ENCODE measurements at regions not wholly inside any gene's neighbourhood (a gene's known extent, or its start where the extent isn't known, plus 50 kb on each side); places are given as distances from the start of the nearest gene placed in this dataset.

DNA sequence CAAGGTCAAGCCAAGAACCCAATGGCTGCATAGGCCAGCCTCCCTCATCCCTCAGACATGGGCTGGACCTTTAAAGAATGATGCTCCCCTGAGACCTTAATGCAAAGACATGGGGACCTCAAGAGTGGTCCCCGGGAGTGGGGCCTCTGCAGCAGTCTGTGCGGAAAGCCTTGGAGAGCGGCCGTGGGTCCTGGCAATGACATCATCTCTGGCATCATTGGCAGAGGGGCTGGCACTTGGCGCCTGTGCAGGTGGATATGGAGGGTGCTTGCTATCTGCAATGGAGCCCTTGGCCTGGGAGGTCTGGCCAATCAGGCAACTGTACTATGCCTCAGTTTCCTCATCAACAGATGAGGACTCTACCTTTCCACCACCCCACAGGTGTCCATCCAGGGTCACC is 365.5 kb upstream of the MKI67 start (continued):
- TF ChIP-seq ZNF318 (IDR thresholded peaks at IDR 0.05; ENCODE audit: borderline replicate concordance in 1 of 2, low read depth in 1 of 2) (no peak), RBM39 (optimal IDR thresholded peaks at IDR 0.05; ENCODE audit: low read depth, low read length) (no peak), TSC22D4 (tag; IDR thresholded peaks at IDR 0.05) (no peak), NCOA1 (IDR thresholded peaks at IDR 0.05; ENCODE audit: low read depth) (no peak), RHOXF2B (CRISPR knock-in tag; conservative IDR thresholded peaks at IDR 0.05) (no peak), PHB (CRISPR knock-in tag; IDR thresholded peaks at IDR 0.05) (no peak)
- TF ChIP-seq, protein P1, sequence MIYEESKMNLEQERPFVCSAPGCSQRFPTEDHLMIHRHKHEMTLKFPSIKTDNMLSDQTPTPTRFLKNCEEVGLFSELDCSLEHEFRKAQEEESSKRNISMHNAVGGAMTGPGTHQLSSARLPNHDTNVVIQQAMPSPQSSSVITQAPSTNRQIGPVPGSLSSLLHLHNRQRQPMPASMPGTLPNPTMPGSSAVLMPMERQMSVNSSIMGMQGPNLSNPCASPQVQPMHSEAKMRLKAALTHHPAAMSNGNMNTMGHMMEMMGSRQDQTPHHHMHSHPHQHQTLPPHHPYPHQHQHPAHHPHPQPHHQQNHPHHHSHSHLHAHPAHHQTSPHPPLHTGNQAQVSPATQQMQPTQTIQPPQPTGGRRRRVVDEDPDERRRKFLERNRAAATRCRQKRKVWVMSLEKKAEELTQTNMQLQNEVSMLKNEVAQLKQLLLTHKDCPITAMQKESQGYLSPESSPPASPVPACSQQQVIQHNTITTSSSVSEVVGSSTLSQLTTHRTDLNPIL (CRISPR knock-in tag; IDR thresholded peaks at IDR 0.05), result no peak
- TF ChIP-seq, protein P2, sequence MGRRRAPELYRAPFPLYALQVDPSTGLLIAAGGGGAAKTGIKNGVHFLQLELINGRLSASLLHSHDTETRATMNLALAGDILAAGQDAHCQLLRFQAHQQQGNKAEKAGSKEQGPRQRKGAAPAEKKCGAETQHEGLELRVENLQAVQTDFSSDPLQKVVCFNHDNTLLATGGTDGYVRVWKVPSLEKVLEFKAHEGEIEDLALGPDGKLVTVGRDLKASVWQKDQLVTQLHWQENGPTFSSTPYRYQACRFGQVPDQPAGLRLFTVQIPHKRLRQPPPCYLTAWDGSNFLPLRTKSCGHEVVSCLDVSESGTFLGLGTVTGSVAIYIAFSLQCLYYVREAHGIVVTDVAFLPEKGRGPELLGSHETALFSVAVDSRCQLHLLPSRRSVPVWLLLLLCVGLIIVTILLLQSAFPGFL (CRISPR knock-in tag; IDR thresholded peaks at IDR 0.05), result no peak

Measured in K562 (cell line).